NCI-H2081 (cell line): ENCODE measurements at regions not wholly inside any gene's neighbourhood (a gene's known extent, or its start where the extent isn't known, plus 50 kb on each side); places are given as distances from the start of the nearest gene placed in this dataset.
"Not testable (repeated sequence)": the region's sequence is repeated elsewhere in the genome, so short reads cannot be mapped to it uniquely, and the experiment has no call there.

Experiments used
- DNase-seq, 2 experiments: peaks; one replicate each; lab custom pipeline; 2025; lab: John Stamatoyannopoulos, UW

DNA sequence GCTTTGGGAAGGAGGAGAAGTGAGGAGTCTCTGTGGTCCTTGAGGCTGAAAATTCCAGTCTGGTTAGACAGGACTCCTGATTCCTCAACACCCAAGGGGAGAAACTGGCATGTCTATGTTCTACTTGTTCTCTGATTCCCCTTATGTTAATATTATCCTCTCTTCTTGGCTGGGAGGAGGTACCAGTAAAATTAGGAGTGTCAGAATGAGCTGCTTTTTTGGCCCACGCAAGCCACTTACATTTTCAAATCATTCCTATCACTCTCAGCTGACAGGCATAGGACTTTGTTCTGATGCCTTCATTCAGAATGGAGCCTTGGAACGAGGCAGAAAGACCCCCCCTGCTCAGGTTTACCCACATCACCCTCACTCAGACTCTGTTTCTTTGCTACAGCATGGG is 1077.2 kb downstream of the BCL11B start:
- no peak for DNase-seq

- DNase-seq, result no peak
Observed at GRCh38 chr14:98195256-98195655, 1076.7 kb downstream of the BCL11B start.

DNA sequence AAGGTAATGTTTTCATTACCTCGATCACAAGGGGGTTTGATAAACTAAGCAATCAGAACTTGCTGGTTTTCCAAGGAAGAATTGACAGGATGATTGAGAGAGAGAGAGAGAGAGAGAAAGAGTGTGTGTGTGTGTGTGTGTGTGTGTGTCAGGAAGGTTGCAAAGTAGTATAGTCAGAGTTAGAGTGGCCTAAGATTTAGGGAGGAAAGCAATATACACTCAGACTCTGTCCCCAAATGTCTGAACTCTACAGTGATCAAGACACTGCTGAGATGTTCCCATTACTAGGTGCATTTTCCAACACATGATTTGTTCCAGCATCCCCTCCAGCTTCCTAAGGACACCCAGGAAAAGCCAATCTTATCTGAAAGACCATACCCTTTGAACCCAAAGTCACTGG is 1074.1 kb downstream of the BCL11B start:
- DNase-seq, result no peak

DNA sequence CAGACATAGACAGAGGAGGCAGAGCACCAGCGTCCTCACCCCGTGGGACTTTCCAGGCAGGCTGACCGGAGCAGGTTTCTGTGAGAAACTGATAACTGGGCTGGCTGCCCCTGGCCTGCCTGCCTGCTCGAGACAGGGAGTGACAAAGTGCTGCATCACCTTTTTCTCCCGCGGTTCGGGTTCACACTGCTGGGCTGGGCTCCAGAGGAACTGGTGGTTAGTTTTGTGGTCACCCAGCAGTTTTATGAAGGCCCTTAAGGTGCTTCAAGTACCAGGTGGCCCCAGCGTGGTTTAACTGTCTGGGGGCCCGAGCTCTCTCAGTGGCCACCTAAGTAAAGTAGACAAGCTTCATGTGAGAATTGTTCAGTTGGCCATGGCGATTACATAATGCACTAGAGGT is 1073.6 kb downstream of the BCL11B start:
- DNase-seq, result no peak

DNA sequence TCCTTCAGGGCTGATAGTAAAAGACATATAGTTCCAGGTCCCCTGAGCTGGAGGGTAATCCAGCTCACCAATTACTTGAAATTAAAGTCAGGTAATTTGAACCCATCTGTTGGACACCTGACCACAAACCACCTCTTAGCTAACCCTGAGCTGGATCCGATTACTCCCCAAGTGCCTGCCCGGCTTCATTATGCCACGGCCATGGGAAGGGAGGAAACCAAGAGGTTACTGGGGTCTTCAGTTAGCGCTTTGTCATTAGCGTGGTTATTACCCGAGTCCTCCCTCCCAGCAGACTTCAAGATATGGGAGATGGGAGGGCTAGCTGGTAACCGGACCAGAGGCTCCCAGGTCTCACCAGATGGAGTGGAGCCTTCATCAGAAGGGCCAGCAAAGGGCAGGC is 1071.4 kb downstream of the BCL11B start:
- DNase-seq, result no peak

DNA sequence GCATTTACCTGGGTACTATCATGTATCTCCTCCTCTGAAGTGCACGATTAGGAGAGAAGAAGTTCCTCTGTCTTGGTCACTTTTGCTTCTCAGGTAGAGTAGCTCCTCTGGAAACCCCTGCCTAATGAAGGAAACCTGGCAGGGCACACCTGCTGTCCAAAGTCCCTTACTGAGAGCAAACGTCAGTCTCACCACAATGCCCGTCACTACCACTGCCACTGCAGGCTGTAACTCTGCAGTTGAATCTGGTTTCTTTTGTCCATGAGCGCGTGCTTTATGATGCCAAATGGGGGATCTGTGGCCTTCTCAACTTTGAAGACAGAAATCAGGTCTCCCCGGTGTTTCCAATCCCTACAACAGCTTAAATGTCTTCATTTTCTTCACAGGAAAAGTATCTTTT is 1068.6 kb downstream of the BCL11B start:
- DNase-seq, result no peak

- no peak for DNase-seq
Observed at GRCh38 chr14:98204139-98204538, 1067.9 kb downstream of the BCL11B start.

DNA sequence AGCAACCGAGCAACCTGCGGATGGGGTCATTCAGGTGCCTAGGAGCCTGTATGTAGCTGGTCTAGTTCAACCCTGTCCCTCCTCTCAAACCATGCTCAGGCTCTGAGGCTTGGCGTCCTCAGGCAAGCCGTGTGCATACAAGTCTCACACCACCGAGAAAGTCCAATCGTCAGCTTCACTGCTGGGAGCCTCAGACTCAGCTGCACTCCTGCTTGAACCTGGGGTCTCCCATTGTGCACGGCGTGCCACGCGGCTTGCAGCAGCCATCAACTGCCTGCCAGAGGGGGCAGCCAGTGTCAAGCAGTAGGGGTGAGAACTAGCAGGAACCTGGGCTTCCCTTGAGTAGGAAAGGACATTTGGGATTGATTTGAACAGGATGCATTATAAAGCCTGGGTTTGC is 1064.6 kb downstream of the BCL11B start:
- DNase-seq, result no peak

GRCh38 chr14:98208211-98208611 is 1063.8 kb downstream of the BCL11B start:
- no peak for DNase-seq

DNA sequence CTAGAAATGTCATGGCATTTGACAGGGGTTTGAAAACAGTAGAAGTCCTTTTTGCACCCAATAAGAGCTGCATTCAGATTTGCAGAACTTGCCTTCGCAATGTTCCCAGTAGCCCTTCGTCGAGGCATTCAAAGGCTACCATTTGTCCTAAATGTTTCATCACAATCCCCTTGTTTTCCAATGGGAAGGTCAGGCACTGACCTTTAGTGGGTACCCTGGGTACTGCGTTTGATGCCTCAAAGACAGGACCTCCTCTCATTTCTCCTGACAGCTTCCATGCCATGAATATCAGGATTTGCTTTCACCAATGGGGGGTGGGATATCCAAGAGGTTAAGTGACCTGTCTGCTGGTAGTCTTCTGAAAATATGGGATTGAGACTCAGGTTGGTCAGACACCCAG is 1063.1 kb downstream of the BCL11B start:
- DNase-seq, result no peak

GRCh38 chr14:98210045-98210672 is 1061.8 kb downstream of the BCL11B start:
- no peak for DNase-seq

GRCh38 chr14:98217530-98217929 is 1054.5 kb downstream of the BCL11B start:
- DNase-seq, result no peak

DNA sequence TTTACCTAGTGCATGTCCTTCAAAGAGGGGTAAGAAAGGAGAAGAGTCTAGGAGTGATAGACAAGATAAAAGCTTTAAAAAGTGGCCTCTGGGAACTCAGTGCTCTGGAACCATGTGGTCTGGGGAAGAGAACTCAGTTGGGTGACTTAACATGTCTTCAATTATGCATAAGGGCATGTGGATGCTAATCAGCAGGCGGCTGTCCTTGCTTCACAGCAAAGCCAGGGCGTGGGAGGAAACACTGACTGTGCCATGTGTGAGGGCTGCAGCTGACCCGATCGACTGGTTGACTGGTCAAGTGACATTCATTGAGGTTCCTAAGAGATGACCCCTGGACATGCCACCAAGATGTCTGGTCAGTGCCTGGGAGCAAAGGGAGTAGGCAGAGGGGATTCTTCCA is 1053.8 kb downstream of the BCL11B start:
- DNase-seq, result no peak

DNA sequence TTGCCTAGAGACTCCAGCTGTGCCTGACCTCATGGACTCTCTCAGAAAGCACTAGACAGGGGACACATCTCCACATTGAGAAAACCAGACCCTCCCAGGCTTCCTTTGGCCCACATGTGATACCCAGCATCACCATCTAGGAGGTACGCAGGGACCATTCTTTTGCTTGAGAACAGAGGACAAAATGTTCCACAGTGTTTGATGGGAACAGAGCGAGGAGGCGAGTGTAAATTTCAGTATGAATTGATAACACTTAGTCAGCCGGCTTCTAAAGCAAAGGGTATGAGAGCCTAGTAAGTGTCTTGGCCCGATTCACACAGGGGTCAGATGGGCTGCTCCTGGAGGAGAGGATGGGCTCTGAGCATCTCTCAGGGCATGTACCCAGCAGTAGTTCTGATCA is 1052.4 kb downstream of the BCL11B start:
- DNase-seq, result no peak

DNA sequence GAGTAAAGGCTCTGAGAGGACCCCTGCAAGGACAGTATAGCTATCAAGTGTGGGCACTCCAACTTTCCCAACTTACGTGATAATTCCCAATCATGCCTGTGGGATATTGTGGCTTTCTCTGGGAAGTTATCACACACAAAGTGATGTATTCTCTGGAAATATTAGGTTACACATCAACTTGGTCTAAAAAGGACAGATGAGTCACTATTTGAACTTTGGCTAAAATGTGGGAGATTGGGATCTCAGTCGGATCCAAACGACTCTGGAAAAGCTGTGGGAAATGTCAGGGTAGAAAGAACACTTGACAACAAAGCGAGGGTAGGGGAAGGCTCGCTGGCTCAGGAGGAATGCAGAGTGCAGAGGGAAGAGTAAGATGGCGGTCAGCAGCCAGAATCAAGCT is 1048.9 kb downstream of the BCL11B start:
- no peak for DNase-seq

- not testable (repeated sequence) for DNase-seq
Observed at GRCh38 chr14:98223710-98224109, 1048.3 kb downstream of the BCL11B start.

DNA sequence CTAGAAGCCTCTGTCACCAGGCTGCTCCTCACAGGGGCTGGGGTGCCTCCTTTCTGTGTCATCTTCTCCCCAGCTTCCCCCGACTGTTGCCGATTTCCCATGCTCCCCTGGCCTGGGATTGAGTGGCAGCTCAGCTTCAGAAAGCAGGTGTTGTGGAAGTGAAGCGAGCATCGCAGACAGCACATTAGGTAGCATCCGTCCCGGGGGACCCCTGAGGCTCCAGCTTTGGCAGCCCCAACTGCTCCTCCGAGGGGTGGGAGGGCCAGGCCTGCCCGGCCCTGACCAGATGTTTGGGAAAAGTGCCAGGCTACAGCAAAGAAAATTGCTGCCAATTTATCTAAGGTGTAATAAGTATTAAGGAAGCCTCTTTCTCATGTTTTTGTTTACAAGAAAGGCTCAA is 1045.6 kb downstream of the BCL11B start:
- DNase-seq, result no peak

- DNase-seq, result no peak
Observed at GRCh38 chr14:98227000-98227726, 1044.8 kb downstream of the BCL11B start.

GRCh38 chr14:98227727-98228111 is 1044.3 kb downstream of the BCL11B start:
- DNase-seq, result no peak

DNA sequence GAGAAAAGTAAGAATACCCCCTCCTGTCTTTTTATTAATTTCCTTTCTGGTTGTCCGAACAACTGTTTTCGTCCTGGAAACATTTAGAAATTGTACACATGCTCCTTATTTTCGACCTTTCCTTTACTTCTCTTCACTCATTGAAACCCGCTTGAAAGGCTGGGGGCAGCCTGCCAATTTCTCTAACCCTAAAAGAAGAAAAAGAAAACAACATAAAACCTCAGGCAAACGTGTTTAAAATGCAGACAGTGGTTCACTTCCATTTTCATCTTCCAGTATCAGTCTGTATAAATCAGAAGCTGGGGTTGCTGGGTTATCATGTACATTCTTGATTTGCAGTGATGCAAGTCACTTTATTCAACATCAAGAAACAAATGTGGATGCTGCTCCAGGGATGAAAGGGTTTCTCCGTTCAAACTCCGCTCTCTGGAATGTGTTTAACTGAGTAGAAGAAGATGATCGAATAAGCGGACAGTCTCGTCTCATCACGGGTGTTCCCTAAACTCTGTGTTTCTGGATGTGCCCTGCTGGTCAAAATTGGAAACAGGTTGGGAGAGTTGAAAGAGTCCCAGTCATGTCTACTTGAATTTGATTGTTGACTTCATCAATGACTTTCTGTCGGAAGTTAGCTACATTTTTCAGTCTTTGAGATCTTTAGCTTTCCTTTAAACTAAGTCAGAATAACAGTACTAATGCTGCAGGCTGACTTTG is 1042.2 kb downstream of the BCL11B start:
- DNase-seq, result no peak

- no peak for DNase-seq
Observed at GRCh38 chr14:98230411-98230810, 1041.6 kb downstream of the BCL11B start.

DNA sequence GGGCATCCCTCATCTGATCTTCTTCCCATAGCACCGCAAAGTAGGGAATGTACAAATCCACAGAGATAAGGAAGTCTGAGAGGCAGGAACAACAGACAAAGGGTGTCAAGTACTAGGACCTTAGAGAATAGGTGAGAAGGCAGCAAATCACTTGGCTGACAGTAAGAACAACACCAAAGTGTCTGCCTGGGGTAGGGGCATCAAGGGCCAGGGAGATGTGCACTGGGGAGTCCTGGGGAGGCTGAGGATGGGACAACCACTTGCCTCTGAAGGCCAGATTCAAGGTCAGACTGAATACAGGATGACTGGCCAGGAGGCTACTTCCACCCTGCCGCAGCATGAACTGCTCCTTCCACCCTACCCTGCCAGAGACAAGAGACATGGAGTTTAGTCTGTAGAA is 1040.8 kb downstream of the BCL11B start:
- DNase-seq, result no peak

DNA sequence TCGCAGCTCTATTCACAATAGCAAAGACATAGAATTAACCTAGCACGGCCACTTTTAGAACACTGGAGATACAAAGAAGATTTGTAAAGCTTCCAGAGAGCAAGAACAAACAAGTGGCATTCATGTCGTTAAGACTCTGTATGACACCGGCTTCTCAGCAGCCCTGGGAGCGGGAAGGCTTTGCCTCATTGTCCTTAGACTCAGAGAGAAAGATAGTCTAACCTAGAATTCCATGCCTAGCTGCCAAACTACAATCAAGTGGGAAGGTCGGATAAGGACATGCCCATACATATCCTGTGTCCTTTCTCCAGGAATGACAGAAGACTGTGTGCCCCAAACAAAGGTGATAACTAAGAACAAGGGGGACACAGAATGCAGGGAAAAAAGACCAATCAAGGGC is 1038.3 kb downstream of the BCL11B start:
- DNase-seq, result no peak
